Activated naive CD4-positive, alpha-beta T cell (primary cell): ENCODE measurements at regions not wholly inside any gene's neighbourhood (a gene's known extent, or its start where the extent isn't known, plus 50 kb on each side); places are given as distances from the start of the nearest gene placed in this dataset.
"Not testable (repeated sequence)": the region's sequence is repeated elsewhere in the genome, so short reads cannot be mapped to it uniquely, and the experiment has no call there.

Experiments used
- DNase-seq, 4 experiments: peaks; one replicate each; lab custom pipeline; 2025; lab: John Stamatoyannopoulos, UW

DNA sequence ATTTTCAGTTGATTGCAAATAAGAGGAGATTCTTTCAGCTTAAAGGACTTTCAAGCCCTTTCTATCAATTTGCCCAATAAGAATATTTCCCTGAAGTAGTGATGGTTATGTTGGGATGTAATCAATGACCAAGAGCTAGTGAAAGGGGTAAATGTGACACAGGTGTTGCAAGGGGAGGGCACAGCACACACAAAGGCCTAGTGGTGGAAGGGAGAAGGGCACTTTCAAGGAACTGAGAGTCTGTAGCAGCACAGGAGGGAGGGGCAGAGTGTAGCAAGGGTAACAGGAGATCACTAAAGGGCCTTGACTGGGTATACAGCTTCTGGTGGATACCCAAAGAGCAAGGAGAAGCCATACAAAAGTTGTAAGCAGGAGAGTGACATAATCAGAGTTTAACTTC lies 217.8 kb upstream of the ARHGEF26 start:
- DNase-seq = no peak

DNA sequence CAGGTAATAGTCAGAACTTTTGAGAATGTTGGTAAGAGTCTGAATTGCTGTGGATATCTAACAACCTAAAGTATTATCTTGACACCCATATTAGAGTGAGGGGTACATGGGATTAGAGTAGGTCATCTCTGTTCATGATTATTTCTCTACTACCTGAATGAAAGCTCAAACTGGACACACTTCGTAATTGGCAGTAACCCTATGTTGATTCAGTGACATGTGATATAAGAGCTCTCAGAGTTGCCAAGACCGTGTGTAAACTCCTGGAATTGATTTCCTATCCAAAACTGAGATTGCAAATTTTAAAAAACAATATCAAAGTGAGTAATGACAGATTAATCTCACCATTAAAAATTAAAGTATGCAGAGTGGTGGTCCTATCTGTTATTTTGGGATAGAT lies 214.8 kb upstream of the ARHGEF26 start:
- DNase-seq = no peak

DNA sequence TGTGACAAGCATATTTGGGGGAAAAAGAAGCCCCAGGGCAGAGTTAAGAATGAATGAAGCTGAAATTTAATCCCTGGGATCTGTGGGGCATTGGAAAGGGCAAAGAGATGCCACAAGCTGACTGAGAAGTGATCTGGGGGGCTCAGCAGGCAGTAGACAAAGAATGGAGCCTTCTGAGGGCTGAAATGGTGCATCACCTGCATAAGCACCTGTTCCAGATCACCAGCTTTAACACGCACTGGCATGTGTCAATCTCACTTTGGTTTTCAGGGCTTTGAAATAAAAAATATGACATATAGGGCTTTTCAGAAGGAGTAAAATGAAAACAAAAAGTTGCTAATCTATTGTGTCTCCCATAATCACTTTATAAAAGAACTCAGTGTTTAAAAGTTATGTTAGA lies 210.8 kb upstream of the ARHGEF26 start:
- DNase-seq = no peak

DNA sequence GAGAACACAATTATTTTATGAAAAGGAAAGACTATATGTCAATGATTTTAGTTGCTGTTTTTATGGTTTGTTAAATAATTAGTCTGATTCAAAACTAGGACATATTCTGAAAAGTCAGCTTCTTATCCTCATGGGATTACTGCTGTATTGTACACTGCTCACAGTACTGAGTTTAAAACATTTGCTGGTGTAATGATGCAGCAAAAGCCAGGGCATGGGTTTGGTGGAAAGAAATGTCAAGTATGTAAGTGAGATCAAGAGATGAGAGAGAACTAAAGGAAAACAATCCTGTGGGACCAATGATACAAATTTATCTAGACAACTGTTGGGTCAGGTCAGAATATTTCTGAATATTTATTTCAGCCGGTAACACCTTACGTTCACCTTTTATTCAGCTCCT lies 210.1 kb upstream of the ARHGEF26 start:
- DNase-seq = no peak

DNA sequence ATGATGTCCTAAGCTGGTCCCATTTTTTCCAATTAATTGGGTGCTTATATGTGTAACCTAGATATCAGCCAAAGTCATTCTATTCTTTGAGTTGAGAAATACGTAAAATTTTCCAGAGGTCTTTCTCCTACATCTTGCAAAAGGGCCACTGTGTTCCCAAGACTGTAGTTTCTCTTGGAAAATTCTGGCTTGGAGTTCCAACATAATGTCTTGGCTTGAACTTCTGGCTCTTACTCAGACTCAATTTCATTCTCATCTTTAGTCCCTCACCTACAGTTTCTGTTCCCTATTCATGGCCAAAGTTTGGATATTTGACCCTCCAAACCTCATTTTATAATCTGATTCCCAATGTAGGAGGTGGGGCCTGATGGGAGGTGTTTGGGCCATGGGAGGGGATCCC lies 201.4 kb upstream of the ARHGEF26 start:
- no peak for DNase-seq

DNA sequence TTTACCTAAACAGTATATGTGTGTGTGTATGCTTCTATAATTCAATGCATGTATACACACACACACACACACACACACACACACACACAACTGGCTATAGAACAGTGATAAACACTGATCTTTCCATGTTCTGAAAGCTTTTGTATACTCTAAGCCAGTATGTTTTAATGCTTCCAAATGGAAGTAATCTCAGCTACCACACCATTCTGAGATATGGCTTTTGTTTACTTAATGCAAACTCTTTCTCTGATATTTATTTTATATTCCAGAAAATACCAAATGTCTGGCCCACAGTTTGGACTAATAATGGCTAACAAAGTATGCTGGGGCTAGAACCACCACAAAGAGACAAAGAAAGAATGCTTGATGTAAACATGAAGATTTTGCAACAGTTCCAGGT lies 199.4 kb upstream of the ARHGEF26 start:
- DNase-seq = no peak

DNA sequence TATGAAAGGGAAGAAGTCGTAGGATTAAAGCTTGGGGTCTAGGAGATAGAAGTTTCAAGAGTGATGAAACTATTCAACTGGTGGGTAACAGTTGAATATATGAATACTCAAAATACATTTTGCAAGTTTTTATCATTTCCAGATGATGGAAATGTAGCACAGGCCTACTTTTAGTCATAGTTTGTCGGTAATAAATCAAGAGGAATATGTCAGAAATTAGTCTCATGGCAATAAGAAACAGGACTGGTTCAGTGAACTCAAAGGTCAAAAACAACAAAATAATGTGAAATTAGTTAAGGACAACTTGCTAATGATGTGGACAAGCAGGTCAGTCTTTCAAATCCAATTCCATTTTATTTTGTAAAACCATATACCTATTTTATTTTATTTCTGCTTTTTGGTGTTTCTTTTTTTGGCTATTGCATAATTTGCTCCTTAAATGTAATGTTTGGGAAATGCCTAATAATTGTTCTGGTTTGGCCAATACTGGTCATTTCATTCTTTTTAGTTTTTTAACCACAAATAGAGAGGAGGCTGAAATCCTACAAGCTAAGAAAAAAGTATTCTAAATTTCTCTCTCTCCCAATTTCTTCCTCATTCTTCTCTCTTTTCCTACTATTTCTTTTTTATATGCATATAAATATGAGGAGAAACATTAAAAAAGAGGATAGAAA lies 195.2 kb upstream of the ARHGEF26 start:
- no peak for DNase-seq

DNA sequence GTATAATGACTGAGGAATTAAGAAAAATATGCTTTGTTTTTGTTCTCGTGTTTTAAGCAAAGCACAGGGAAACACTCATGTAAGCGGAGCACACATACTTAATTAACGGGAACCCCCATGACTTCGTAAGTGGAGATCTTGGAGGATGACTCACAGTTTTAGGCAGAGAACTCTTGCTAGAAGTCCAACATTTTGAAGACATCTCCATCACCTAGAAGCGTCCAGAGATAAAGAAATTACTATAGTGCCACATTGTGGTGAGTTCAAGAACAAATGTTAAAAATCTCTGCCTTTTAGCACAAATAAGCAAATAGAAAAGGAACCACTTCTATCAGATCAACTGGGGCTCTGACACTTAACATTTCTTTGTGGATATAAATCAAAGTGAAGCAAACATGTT lies 194.1 kb upstream of the ARHGEF26 start:
- DNase-seq = no peak

DNA sequence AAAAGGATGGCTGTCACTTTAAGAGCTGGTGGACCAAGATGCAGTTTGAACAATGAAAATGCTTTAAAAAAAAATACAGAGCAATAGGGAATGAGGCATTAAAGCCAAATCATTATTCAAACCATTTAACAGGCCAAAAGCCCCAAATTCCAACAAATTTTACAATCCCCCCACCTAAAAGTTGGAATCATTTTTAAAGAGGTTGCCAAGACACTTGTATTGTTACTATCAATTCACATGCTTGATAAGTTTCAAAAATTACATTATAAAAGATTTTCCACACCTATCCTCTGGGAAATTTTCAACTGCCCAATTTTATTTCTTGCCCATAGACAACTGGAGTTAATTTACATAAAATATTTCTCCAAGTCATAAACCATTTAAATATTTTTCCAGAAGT lies 192.3 kb upstream of the ARHGEF26 start:
- DNase-seq = no peak

DNA sequence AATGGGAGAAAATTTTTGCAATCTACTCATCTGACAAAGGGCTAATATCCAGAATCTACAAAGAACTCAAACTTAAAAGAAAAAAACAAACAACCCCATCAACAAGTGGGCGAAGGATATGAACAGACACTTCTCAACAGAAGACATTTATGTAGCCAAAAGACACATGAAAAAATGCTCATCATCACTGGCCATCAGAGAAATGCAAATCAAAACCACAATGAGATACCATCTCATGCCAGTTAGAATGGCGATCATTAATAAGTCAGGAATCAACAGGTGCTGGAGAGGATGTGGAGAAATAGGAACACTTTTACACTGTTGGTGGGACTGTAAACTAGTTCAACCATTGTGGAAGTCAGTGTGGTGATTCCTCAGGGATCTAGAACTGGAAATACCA lies 187.7 kb upstream of the ARHGEF26 start:
- not testable (repeated sequence) for DNase-seq

DNA sequence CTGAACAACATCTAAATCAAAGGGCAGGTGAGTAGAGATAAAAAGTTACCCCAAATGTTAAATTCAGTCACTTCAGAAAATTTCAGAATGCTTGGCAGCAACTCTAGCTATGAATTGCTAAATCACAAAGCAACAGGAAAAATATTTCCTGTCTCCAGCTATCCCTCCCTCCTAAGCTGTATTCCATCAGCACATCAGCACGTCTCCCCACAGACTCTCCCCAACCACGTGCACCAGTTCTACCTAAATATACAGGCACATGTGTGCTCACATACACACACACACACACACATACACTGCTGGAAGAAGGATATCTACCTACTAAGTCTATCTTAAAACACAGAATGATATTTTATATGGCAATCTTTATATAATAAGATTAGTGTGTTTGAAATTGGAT lies 177.1 kb upstream of the ARHGEF26 start:
- DNase-seq = no peak

DNA sequence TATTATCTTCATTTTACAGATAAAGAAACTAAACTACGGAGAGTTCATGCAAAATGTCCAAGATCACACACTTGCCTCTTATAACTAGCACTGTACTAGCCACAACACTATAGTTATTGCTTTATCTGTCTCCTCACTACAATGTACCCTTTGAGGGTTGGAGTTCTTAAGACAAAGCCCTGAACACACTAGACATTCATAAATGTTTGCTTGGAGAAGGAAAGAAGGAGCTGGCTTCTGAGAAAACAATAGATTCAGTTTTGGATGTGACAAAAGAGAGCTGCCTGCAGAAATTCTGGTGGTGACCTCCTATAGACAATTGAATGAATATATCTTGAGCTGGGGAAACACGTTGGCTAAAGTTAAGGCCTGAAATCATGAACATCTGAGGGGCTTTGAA lies 169.9 kb upstream of the ARHGEF26 start:
- DNase-seq = no peak

DNA sequence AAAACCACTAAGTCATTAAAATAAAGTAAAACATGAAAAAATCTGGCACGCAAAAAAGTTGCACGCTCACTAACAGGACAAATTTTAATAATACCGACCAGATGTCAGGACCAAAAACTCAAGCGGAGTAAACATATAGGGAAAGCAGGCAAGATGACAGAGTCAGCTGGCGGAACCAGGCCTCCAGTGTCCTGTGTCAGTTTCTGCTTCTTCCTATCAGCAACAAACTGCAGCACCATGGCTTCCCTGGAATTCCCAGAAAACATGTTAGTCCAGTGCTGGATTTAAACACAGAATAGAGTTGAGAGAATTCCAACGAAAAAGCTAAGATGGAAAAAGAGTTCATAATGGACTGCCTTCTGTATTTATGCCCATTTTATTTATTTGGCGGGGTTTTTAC lies 169.1 kb upstream of the ARHGEF26 start:
- DNase-seq = no peak

DNA sequence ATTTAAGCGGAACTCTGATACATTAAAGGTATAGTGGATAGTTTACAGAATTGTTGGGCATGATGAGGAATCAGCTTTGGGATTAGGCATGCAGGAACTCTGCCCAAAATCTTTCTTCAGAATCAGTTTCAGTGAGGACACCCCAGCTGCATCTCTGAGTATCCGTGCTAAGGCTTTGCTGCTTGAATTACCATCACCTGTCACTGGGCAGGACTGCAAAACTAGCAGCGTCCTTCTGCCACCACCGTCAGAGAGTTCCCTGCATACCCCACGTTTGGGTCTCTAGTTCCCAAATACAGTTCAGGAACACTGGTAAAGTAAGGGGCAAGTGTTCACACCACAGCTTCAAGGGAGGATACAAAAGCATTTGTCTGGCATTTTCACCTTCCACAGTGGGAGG lies 164.6 kb upstream of the ARHGEF26 start:
- DNase-seq = no peak

DNA sequence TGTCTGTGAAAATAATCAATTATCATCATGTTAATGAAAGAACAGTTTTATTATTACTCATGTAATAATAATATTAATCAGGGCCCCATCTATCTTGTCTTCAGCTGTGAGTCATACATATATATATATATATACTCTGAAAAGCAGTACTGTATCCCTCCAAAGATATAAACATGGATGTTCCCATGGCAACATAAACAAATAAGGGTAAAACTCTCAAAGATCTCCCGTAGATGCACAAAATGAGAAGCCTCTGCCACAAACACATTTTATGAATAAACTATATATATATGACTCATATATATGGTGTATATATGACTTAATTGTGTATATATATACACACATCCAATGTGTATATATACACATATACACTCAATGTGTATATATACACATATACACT lies 163.8 kb upstream of the ARHGEF26 start:
- no peak for DNase-seq

DNA sequence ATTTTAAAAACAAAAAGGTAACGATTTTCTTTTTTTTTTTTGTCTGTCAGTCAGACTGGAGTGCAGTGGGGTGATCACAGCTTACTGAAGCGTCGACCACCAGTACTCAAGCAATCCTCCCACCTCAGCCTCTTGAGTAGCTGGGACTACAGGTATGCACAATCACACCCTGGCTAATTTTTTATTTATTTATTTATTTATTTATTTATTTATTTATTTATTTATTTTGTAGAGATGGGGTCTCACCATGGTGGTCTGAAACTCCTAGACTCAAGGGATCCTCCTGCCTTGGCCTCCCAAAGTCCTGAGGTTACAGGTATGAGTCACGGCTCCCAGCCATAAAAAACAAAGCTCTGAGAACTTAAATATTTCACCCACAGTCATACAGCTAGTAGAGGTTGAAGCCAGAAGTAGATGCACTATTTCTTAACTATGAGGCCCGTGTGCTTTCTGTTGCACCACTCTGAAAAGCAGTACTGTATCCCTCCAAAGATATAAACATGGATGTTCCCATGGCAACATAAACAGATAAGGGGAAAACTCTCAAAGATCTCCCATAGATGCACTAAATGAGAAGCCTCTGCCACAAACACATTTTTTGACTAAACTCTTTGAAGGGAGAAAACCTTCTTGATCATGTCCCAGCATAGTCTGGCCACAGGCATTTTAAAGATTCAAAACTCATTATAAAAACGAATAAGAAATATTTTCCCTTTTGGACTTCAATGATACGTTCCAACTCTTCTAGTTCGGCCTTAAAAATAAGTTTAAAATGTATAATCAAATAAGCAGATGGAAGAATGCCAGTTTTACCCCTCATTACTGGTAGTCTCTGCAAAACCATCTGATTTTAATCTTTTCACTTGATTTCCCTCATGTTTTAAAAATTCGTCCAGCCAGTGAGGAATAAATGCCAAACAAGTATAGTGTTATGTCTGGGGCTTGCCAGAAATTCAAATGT lies 162.3 kb upstream of the ARHGEF26 start:
- DNase-seq = no peak

DNA sequence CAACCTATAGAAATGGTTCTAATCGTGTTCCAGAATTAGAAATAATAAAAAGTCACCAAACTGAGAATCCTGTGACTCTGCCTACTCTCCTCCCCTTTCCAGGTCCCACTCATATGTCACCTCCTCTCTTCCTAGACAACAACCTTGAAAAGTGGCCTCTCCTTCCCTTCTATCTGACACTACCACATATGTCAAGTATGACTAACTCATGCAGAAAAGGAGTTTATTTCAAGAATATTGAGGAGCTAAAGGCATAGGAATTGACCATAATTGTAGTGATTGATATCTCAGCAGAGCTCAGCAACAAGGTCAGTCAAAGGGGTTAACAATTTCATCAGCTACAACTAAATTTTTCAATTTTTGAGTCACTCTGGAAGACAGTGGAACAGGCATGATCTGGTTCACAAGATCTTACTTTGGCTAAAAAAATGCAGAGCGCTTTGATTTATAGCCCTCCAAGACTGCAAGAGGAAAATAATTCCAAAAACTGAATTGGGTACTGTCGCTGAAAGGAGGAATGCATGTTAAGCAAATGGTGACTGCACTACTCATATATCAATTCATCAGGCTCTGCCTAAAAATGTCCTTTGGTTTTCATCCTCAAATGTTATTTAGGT lies 160.6 kb upstream of the ARHGEF26 start:
- DNase-seq = no peak

DNA sequence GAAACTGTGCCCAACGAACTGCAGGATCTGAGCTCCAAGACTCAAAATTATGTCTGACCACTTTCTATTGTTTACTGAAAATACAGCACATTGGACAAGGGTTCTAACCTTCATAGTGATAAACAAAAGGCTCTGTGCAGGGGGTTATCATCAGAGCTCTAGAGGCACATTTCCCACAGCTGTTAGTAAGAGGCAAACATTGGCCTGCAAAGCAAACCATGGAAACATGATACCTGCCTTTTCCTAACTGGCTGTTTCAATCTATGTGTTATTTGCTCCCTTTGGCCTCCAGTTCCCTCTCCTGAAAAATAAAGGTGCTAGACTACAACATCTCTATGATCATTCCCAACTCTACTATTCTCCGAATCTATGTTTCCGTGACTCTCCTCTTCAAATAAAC lies 159.7 kb upstream of the ARHGEF26 start:
- DNase-seq = no peak

DNA sequence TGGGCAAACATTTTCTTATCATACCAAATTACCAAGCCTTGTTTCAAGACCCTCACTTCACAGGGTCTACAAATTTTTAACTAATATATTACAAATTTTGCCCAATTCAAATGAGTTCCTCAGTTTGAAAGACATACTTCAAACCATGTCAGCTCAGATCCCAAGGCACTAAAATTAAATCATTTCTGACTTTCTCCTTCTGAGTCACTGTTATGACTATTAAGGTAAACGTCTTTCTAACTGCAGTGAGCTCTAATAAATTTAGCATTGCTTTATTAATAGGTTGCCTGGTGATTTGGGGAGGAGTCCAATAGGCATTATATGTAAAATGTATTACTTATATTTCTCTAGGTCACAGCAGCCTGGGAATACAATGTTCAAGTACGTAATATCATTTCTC lies 158.2 kb upstream of the ARHGEF26 start:
- DNase-seq = no peak

DNA sequence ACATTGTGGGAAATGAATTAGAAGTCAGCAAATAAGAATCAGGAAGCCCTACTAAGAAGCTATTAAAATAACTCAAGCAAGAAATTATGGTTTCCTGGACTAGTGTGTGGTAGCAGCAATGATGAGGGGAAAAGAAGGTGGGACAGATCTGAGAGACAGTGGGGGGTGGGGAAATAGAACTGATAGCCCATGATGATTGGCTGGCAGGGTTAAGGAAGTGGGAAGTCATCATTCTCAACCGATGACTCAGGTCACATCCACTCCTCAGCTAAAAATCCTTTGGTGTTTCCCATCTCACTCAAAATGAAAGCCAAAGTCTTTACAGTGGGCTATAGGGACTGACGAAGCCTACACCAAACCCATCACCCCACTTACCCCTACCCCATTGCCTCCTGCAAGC lies 153.9 kb upstream of the ARHGEF26 start:
- no peak for DNase-seq

DNA sequence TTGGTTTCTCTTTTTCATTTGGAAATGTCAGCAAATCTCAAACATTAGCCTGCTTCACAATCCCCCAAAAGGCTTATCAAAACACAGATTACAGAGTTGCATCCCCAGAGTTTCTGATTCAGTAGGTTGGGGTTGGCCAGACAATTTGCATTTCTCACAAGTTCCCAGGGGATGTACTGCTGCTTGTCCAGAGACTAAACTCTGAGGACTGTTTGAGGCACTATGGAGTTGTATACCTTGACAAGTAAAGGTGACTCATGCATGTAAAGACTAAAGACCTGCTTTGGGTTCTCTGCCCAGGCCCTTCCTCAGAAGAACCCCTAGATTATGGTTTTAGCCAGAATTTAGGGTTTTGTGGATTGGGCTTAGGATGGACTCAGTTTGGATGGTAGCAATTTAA lies 151.1 kb upstream of the ARHGEF26 start:
- no peak for DNase-seq

DNA sequence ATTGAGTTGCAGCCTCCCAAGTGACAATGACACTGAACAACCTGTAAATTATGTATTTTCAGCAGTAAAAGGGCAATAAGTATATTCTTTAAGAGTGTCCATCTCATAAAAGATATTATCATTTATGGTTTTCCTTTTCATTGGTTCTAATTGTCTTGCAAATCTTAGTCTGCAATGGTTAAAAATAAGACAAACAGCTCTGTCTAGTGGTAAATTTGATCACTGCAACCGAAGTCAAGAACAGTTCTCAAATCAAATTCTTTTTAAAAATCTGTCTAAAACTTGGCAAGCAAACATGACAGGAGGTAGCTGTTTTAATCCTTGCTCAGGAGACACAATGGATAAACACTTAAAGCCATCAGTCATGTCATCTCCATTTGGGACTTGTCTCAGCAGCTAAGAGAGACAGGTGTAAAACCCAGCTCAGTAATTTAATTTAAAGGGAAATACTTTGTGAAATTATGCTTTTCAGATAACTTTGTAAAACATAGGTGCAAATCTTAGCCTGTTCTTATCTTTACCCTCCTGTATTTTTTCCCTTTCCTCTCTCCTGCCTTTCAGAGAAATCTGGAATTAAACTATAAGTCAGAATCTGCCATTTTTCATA lies 150.3 kb upstream of the ARHGEF26 start:
- no peak for DNase-seq

DNA sequence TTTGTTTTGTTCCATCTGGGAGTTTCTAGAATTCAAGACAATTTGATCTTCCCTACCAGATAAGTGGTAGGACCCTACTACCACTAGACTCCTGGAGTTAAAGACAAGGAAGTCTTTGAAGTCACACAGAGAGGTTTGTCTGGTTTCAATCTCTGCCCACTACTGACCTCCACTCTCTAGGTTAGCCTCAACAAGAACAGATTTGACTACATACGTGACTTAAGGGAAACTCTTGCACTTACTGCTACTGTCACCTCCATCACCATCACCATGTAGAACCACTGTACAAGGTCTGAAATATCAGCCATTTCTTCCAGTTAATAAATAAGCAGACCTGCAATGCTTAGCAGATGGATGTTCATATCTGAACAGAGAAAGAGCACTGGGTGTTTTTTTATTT lies 148.3 kb upstream of the ARHGEF26 start:
- no peak for DNase-seq
